ENCODE measurements at regions not wholly inside any gene's neighbourhood (a gene's known extent, or its start where the extent isn't known, plus 50 kb on each side); places are given as distances from the start of the nearest gene placed in this dataset.

DNA sequence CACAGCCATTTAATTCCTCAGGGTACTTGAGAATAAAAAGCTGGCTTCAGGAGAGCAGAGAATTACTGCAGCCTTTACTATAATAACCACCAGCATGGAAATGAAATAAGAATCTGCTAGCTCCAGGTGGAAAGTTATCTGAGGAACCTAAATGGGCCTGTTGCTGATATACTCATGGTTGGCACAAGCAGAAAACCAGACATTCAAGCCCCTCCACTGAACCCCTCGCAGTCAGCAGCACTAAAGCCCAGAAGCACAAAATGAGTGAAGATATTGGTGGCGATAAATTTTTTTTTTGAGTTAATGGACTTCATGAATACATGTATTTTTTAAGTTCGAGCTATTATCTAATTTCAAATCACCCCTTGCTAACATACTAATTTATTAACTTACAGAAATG is 303.9 kb upstream of the NRP1 start:
- no peak for TF ChIP-seq EZH2 (IDR thresholded peaks at IDR 0.05; ENCODE audit: low read depth, low read length, severe bottlenecking)
- TF ChIP-seq CTCF (IDR thresholded peaks at IDR 0.05; ENCODE audit: control extremely low read depth in 1 of 3, insufficient read depth in 1 of 3, low read depth in 1 of 3, low read length in 3 of 3) = no peak
- TF ChIP-seq CBX8 (IDR thresholded peaks at IDR 0.05; ENCODE audit: borderline replicate concordance, low read depth, low read length) = no peak
- TF ChIP-seq GTF2F1 (IDR thresholded peaks at IDR 0.05; ENCODE audit: borderline replicate concordance, low read depth, low read length) = no peak
- no peak for TF ChIP-seq SIN3A (conservative IDR thresholded peaks at IDR 0.05 in 1 of 2, IDR thresholded peaks at IDR 0.05 in 1 of 2; ENCODE audit: low read depth in 1 of 2, low read length in 2 of 2)
- no peak for TF ChIP-seq YY1 (IDR thresholded peaks at IDR 0.05; ENCODE audit: low read depth, low read length)
- no peak for TF ChIP-seq EP300 (IDR thresholded peaks at IDR 0.05; ENCODE audit: borderline replicate concordance in 1 of 2, low read depth in 2 of 2, low read length in 2 of 2)
- TF ChIP-seq RFX5 (IDR thresholded peaks at IDR 0.05; ENCODE audit: borderline replicate concordance, low read depth, low read length) = no peak
- no peak for TF ChIP-seq ZNF274 (IDR thresholded peaks at IDR 0.05; ENCODE audit: borderline replicate concordance, extremely low read depth, low read length)
- no peak for TF ChIP-seq TAF1 (IDR thresholded peaks at IDR 0.05; ENCODE audit: low read depth, low read length)
- TF ChIP-seq, protein P1, sequence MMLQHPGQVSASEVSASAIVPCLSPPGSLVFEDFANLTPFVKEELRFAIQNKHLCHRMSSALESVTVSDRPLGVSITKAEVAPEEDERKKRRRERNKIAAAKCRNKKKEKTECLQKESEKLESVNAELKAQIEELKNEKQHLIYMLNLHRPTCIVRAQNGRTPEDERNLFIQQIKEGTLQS (IDR thresholded peaks at IDR 0.05; ENCODE audit: insufficient read depth, low read depth, low read length) = no peak
- no peak for TF ChIP-seq BCL11A (IDR thresholded peaks at IDR 0.05; ENCODE audit: low read depth in 2 of 2, low read length in 2 of 2)

Data from H1 (cell line).